ENCODE measurements at regions not wholly inside any gene's neighbourhood (a gene's known extent, or its start where the extent isn't known, plus 50 kb on each side); places are given as distances from the start of the nearest gene placed in this dataset.

GRCh38 chr5:163997965-163998364, 492.5 kb downstream of the MAT2B start:
- H3K4me3 ChIP-seq (ENCODE audit: low read depth, low read length): no peak overlapping the region
- TF ChIP-seq, protein P1, sequence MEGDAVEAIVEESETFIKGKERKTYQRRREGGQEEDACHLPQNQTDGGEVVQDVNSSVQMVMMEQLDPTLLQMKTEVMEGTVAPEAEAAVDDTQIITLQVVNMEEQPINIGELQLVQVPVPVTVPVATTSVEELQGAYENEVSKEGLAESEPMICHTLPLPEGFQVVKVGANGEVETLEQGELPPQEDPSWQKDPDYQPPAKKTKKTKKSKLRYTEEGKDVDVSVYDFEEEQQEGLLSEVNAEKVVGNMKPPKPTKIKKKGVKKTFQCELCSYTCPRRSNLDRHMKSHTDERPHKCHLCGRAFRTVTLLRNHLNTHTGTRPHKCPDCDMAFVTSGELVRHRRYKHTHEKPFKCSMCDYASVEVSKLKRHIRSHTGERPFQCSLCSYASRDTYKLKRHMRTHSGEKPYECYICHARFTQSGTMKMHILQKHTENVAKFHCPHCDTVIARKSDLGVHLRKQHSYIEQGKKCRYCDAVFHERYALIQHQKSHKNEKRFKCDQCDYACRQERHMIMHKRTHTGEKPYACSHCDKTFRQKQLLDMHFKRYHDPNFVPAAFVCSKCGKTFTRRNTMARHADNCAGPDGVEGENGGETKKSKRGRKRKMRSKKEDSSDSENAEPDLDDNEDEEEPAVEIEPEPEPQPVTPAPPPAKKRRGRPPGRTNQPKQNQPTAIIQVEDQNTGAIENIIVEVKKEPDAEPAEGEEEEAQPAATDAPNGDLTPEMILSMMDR (IDR thresholded peaks at IDR 0.05; ENCODE audit: insufficient read depth, low read length): no peak
- no peak for DNase-seq (ENCODE audit: low read depth)

GRCh38 chr5:164000241-164000640, 494.8 kb downstream of the MAT2B start:
- DNase-seq (ENCODE audit: low read depth): no peak
- no peak overlapping the region for H3K4me3 ChIP-seq (ENCODE audit: low read depth, low read length)
- TF ChIP-seq, protein P1 (IDR thresholded peaks at IDR 0.05; ENCODE audit: insufficient read depth, low read length): no peak

GRCh38 chr5:164000819-164001218, 495.4 kb downstream of the MAT2B start:
- H3K4me3 ChIP-seq (ENCODE audit: low read depth, low read length): no peak overlapping the region
- TF ChIP-seq, protein P1 (IDR thresholded peaks at IDR 0.05; ENCODE audit: insufficient read depth, low read length): no peak
- peak; percentile 26 for DNase-seq (ENCODE audit: low read depth)

GRCh38 chr5:164002214-164002613, 496.8 kb downstream of the MAT2B start:
- TF ChIP-seq, protein P1 (IDR thresholded peaks at IDR 0.05; ENCODE audit: insufficient read depth, low read length): no peak
- H3K4me3 ChIP-seq (ENCODE audit: low read depth, low read length): no peak overlapping the region
- no peak for DNase-seq (ENCODE audit: low read depth)

- no peak overlapping the region for H3K4me3 ChIP-seq (ENCODE audit: low read depth, low read length)
- TF ChIP-seq, protein P1 (IDR thresholded peaks at IDR 0.05; ENCODE audit: insufficient read depth, low read length): no peak
- no peak for DNase-seq (ENCODE audit: low read depth)
Measured at GRCh38 chr5:164002628-164003027, 497.2 kb downstream of the MAT2B start.

DNA sequence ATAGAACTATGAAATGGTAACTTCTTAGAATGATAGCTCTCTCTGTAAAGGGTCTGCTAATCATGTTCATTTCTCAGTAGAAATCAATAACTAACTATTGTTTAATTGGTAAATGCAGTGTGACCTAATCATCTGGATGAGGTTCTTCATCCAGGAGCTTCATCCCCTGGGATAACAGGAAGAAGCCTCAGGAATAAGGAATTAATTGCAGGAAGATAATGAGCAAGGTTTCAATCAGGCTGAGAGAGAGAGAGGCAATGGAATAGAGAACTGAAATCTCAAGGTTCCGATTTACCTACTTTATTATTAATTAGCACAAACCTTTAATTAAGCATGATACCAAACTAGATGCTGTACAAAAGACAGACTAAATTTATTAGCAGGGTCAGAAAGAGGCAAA, 499.7 kb downstream of the MAT2B start:
- H3K4me3 ChIP-seq (ENCODE audit: low read depth, low read length): no peak overlapping the region
- TF ChIP-seq, protein P1 (IDR thresholded peaks at IDR 0.05; ENCODE audit: insufficient read depth, low read length): no peak

DNA sequence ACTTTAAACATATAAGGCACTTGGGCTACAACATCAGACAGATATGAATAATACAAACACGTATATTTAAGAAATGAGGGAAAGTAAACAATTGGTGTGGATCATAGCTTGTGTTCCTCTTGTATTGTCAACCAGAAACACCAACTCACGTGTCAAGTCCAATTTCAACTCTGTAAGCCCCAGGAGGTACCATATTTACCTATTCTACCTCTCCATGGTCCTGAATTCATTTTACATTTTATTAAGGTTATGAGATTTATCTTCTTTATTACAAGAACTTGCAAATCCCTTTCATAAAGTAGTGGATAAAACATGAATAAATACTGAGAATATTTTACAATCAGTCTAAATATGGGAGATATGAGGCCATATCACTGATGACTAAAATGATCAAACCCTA, 501.6 kb downstream of the MAT2B start:
- no peak overlapping the region for H3K4me3 ChIP-seq (ENCODE audit: low read depth, low read length)
- TF ChIP-seq, protein P1 (IDR thresholded peaks at IDR 0.05; ENCODE audit: insufficient read depth, low read length): no peak
- DNase-seq (ENCODE audit: low read depth): no peak

More for the DNA sequence above, 499.7 kb downstream of the MAT2B start:
- DNase-seq (ENCODE audit: low read depth): no peak
